WTC11 (cell line): ENCODE measurements at regions not wholly inside any gene's neighbourhood (a gene's known extent, or its start where the extent isn't known, plus 50 kb on each side); places are given as distances from the start of the nearest gene placed in this dataset.

Experiments
- TEAD4 ChIP-seq: sonication (generic); formaldehyde crosslinking; IDR thresholded peaks from 2 replicates; pipeline ENCODE4 v1.8.0; 2022; ENCODE audit warnings: mild to moderate bottlenecking, missing genetic modification reagents
- TF ChIP-seq, protein P1 (sequence below): sonication (generic); formaldehyde crosslinking; conservative IDR thresholded peaks from 2 replicates; pipeline ENCODE4 v1.8.1; 2023; ENCODE audit warnings: mild to moderate bottlenecking, low read depth, missing genetic modification reagents, moderate library complexity
- TF ChIP-seq, protein P2 (sequence below): sonication (generic); formaldehyde crosslinking; IDR thresholded peaks from 2 replicates; pipeline ENCODE4 v1.8.0; 2022; ENCODE audit warnings: mild to moderate bottlenecking, missing genetic modification reagents
- TF ChIP-seq, protein P3 (sequence below): sonication (generic); formaldehyde crosslinking; IDR thresholded peaks from 2 replicates; pipeline ENCODE4 v1.8.0; 2022; ENCODE audit warnings: mild to moderate bottlenecking, missing genetic modification reagents

DNA sequence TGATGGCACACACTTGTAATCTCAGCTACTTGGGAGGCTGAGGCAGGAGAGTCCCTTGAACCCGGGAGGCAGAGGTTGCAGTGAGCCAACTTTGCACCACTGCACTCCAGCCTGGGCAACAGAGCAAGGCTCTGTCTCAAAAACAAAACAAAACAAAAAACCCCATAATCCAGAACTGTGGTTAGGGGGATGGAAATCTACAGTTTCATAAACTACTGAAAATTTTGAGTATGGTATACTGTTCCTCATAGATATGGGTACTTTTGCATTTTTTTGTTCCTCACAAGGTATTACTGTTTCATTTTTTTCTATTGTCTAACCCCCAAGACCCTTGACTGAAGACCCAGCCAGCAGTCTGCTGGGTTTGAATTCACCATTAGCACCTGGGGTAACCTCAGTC lies 52.2 kb upstream of the MAP3K1 start:
- TF ChIP-seq TEAD4 = no peak
- TF ChIP-seq, protein P1, sequence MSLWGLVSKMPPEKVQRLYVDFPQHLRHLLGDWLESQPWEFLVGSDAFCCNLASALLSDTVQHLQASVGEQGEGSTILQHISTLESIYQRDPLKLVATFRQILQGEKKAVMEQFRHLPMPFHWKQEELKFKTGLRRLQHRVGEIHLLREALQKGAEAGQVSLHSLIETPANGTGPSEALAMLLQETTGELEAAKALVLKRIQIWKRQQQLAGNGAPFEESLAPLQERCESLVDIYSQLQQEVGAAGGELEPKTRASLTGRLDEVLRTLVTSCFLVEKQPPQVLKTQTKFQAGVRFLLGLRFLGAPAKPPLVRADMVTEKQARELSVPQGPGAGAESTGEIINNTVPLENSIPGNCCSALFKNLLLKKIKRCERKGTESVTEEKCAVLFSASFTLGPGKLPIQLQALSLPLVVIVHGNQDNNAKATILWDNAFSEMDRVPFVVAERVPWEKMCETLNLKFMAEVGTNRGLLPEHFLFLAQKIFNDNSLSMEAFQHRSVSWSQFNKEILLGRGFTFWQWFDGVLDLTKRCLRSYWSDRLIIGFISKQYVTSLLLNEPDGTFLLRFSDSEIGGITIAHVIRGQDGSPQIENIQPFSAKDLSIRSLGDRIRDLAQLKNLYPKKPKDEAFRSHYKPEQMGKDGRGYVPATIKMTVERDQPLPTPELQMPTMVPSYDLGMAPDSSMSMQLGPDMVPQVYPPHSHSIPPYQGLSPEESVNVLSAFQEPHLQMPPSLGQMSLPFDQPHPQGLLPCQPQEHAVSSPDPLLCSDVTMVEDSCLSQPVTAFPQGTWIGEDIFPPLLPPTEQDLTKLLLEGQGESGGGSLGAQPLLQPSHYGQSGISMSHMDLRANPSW = no peak
- TF ChIP-seq, protein P2, sequence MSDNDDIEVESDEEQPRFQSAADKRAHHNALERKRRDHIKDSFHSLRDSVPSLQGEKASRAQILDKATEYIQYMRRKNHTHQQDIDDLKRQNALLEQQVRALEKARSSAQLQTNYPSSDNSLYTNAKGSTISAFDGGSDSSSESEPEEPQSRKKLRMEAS = no peak
- TF ChIP-seq, protein P3, sequence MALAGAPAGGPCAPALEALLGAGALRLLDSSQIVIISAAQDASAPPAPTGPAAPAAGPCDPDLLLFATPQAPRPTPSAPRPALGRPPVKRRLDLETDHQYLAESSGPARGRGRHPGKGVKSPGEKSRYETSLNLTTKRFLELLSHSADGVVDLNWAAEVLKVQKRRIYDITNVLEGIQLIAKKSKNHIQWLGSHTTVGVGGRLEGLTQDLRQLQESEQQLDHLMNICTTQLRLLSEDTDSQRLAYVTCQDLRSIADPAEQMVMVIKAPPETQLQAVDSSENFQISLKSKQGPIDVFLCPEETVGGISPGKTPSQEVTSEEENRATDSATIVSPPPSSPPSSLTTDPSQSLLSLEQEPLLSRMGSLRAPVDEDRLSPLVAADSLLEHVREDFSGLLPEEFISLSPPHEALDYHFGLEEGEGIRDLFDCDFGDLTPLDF (CRISPR knock-in tag) = no peak
